Aorta (tissue), 5 donors: ENCODE measurements at regions not wholly inside any gene's neighbourhood (a gene's known extent, or its start where the extent isn't known, plus 50 kb on each side); places are given as distances from the start of the nearest gene placed in this dataset.

ENCODE experiments used
- ATAC-seq: fragments of 200-7000 bp; cut with Tn5 transposase; one replicate; pipeline ENCODE4 v1.9.1; 2022; ENCODE audit warnings: moderate library complexity; ENCODE audit not compliant: low FRiP score
- DNase-seq, 2 donors: peaks; one replicate each; pipeline ENCODE4 v3.0.0-alpha.2; 2020
- H3K27ac ChIP-seq, 2 donors: one replicate each; pipeline ENCODE4 v1.5.1; 2013; ENCODE audit warnings: low read length in 2 of 2, mild to moderate bottlenecking in 2 of 2, moderate library complexity in 2 of 2, control low read depth in 1 of 2, inconsistent platforms in 1 of 2, low read depth in 1 of 2
- H3K27me3 ChIP-seq, 2 donors: one replicate each; pipeline ENCODE4 v1.6.1; 2013; ENCODE audit warnings: control low read depth in 1 of 2, low read length in 1 of 2, mild to moderate bottlenecking in 1 of 2, moderate library complexity in 1 of 2; ENCODE audit not compliant: insufficient read depth in 2 of 2, control insufficient read depth in 1 of 2
- H3K36me3 ChIP-seq, 2 donors: one replicate each; pipeline ENCODE4 v1.6.1; 2013; ENCODE audit warnings: control low read depth in 1 of 2, low read length in 1 of 2, mild to moderate bottlenecking in 1 of 2; ENCODE audit not compliant: insufficient read depth in 2 of 2, control insufficient read depth in 1 of 2
- H3K4me1 ChIP-seq, 2 donors: one replicate each; pipeline ENCODE4 v1.6.1; 2013; ENCODE audit warnings: low read length in 2 of 2, control low read depth in 1 of 2, mild to moderate bottlenecking in 1 of 2, moderate library complexity in 1 of 2; ENCODE audit not compliant: insufficient read depth in 2 of 2, control insufficient read depth in 1 of 2
- H3K4me3 ChIP-seq, 2 donors: one replicate each; pipeline ENCODE4 v1.5.1; 2013; ENCODE audit warnings: low read length in 2 of 2, control low read depth in 1 of 2, mild to moderate bottlenecking in 1 of 2
- H3K9me3 ChIP-seq: one replicate; pipeline ENCODE4 v1.6.1; 2013; ENCODE audit warnings: mild to moderate bottlenecking, low read length; ENCODE audit not compliant: control insufficient read depth
- WGBS, 2 donors: extraction: QIAGEN DNeasy Blood & Tissue Kit; methylation state at CpG; one replicate each; pipeline ENCODE4 v1.1.7; 2013; 5-methylcytosine and 5-hydroxymethylcytosine counted together
- intact Hi-C, 2 donors: fragments of 100-400 bp; cut with DNase I; formaldehyde crosslinking; loops; one replicate each; pipeline versions ENCODE4 v1.14.2 to v1.15.0; 2022
- donor health status: healthy with polysubstance abuse.
- donor health status: Bipolar disorder and iron deficiency.
- donor health status: DM: no; HTN: no; CAD: no.
- donor health status: DM: no; HTN: no; CAD: no.
- donor health status: DM: yes; HTN: yes; CAD: no.

GRCh38 chr1:220971221-220971620 lies 92.0 kb downstream of the HLX start:
- Histone ChIP-seq H3K27me3 (no peaks in the 10 kb centered on the region), H3K27ac (no peak overlapping the region), H3K4me3 (no peak overlapping the region), H3K36me3 (no peaks in the 10 kb centered on the region), H3K4me1 (no peaks in the 10 kb centered on the region), H3K9me3 (peaks cover 1% of the 10 kb centered on the region)
- DNase-seq = no peak
- intact Hi-C loops = no loop called here
- ATAC-seq = no peak
- 72% methylated on average over 5 of the region's 5 CpGs for WGBS, 2 donors

- H3K4me1 ChIP-seq = no peaks in the 10 kb centered on the region
- no peaks in the 10 kb centered on the region for H3K27me3 ChIP-seq
- WGBS, 2 donors = 55 to 57% methylated on average over 1 of the region's 1 CpG
- no peak overlapping the region for H3K27ac ChIP-seq
- DNase-seq (no peak), ATAC-seq (no peak)
- peaks cover 1% of the 10 kb centered on the region for H3K9me3 ChIP-seq
- intact Hi-C loops = no loop called here
- H3K4me3 ChIP-seq = no peak overlapping the region
- H3K36me3 ChIP-seq = no peaks in the 10 kb centered on the region
These were observed 95.2 kb downstream of the HLX start for GRCh38 chr1:220974431-220974830.

GRCh38 chr1:220976390-220976789 lies 97.1 kb downstream of the HLX start:
- intact Hi-C loops = no loop called here
- no peak for ATAC-seq
- H3K4me3 ChIP-seq = no peak overlapping the region
- no peaks in the 10 kb centered on the region for H3K36me3 ChIP-seq
- no peaks in the 10 kb centered on the region for H3K4me1 ChIP-seq
- WGBS, 2 donors = 37 to 40% methylated on average over 3 of the region's 3 CpGs
- no peak for DNase-seq
- no peaks in the 10 kb centered on the region for H3K27me3 ChIP-seq
- H3K27ac ChIP-seq = no peak overlapping the region
- H3K9me3 ChIP-seq = no peaks in the 10 kb centered on the region

- no peak overlapping the region for H3K27ac ChIP-seq
- no peak for DNase-seq
- H3K36me3 ChIP-seq = no peaks in the 10 kb centered on the region
- 85% methylated on average over 3 of the region's 3 CpGs for WGBS, 2 donors
- no peak overlapping the region for H3K4me3 ChIP-seq
- no peaks in the 10 kb centered on the region for H3K9me3 ChIP-seq
- no peak for ATAC-seq
- intact Hi-C loops = no loop called here
- no peaks in the 10 kb centered on the region for H3K4me1 ChIP-seq
- H3K27me3 ChIP-seq = no peaks in the 10 kb centered on the region
These were observed 100.1 kb downstream of the HLX start for GRCh38 chr1:220979371-220979770.

GRCh38 chr1:220982686-220983085 lies 103.4 kb downstream of the HLX start:
- ATAC-seq (no peak), DNase-seq (no peak)
- no peaks in the 10 kb centered on the region for H3K9me3 ChIP-seq
- no peak overlapping the region for H3K27ac ChIP-seq
- WGBS, 2 donors = 86 to 88% methylated on average over 10 of the region's 10 CpGs
- intact Hi-C loops = no loop called here
- no peaks in the 10 kb centered on the region for H3K36me3 ChIP-seq
- H3K4me1 ChIP-seq = no peaks in the 10 kb centered on the region
- H3K4me3 ChIP-seq = no peak overlapping the region
- no peaks in the 10 kb centered on the region for H3K27me3 ChIP-seq

- intact Hi-C loops = no loop called here
- WGBS, 2 donors = 42 to 51% methylated on average over 19 of the region's 19 CpGs
- no peaks in the 10 kb centered on the region for H3K4me1 ChIP-seq
- H3K27ac ChIP-seq = no peak overlapping the region
- H3K27me3 ChIP-seq = no peaks in the 10 kb centered on the region
- no peaks in the 10 kb centered on the region for H3K36me3 ChIP-seq
- ATAC-seq (no peak), DNase-seq (no peak)
- no peaks in the 10 kb centered on the region for H3K9me3 ChIP-seq
- H3K4me3 ChIP-seq = no peak overlapping the region
These were observed 104.8 kb downstream of the HLX start for GRCh38 chr1:220983877-220984635.

GRCh38 chr1:220990427-220991339 lies 111.4 kb downstream of the HLX start:
- intact Hi-C loops = no loop called here
- H3K27ac ChIP-seq = no peak overlapping the region
- no peak for DNase-seq

GRCh38 chr1:220991506-220991905 lies 112.3 kb downstream of the HLX start:
- intact Hi-C loops = no loop called here
- WGBS, 2 donors = 71 to 78% methylated on average over 4 of the region's 4 CpGs
- H3K36me3 ChIP-seq = no peaks in the 10 kb centered on the region
- no peaks in the 10 kb centered on the region for H3K9me3 ChIP-seq
- H3K27me3 ChIP-seq = no peaks in the 10 kb centered on the region
- no peak overlapping the region for H3K4me3 ChIP-seq
- DNase-seq = no peak
- peak; percentile 44 for ATAC-seq
- no peak overlapping the region for H3K27ac ChIP-seq
- no peaks in the 10 kb centered on the region for H3K4me1 ChIP-seq

More at GRCh38 chr1:220990427-220991339, 111.4 kb downstream of the HLX start:
- ATAC-seq = no peak
- Histone ChIP-seq H3K9me3 (no peaks in the 10 kb centered on the region), H3K27me3 (no peaks in the 10 kb centered on the region), H3K36me3 (no peaks in the 10 kb centered on the region), H3K4me3 (no peak overlapping the region), H3K4me1 (no peaks in the 10 kb centered on the region)
- WGBS, 2 donors = 86 to 94% methylated on average over 2 of the region's 2 CpGs
